Activated CD4-positive, alpha-beta T cell treated with anti-CD3 and anti-CD28 coated beads, Interleukin-2, amount 10 ng/mL, durations not matched to agents 24 days and 14 days (primary cell): ENCODE measurements at regions not wholly inside any gene's neighbourhood (a gene's known extent, or its start where the extent isn't known, plus 50 kb on each side); places are given as distances from the start of the nearest gene placed in this dataset.
"Not testable (repeated sequence)": the region's sequence is repeated elsewhere in the genome, so short reads cannot be mapped to it uniquely, and the experiment has no call there.

Experiments
- DNase-seq: peaks from one replicate; pipeline ENCODE4 v3.0.0; 2022
- H3K27ac Mint-ChIP-seq: one replicate; pipeline ENCODE4 v1.8.0; 2022; ENCODE audit warnings: mild to moderate bottlenecking, mixed read lengths
- H3K27me3 Mint-ChIP-seq: one replicate; pipeline ENCODE4 v1.8.0; 2022; ENCODE audit warnings: mixed read lengths
- H3K36me3 Mint-ChIP-seq: one replicate; pipeline ENCODE4 v1.8.0; 2022; ENCODE audit warnings: low read depth, mild to moderate bottlenecking, mixed read lengths
- H3K4me1 Mint-ChIP-seq: one replicate; pipeline ENCODE4 v1.8.0; 2021; ENCODE audit warnings: mixed read lengths
- H3K4me3 Mint-ChIP-seq: one replicate; pipeline ENCODE4 v1.8.0; 2022; ENCODE audit warnings: mild to moderate bottlenecking, moderate library complexity, mixed read lengths
- H3K9me3 Mint-ChIP-seq: one replicate; pipeline ENCODE4 v1.8.0; 2021; ENCODE audit warnings: mixed read lengths
- intact Hi-C: fragments of 100-400 bp; cut with micrococcal nuclease; formaldehyde crosslinking; loops from one replicate; pipeline ENCODE4 v1.15.1; 2023

- DNase-seq, H3K36me3 Mint-ChIP-seq, H3K4me3 Mint-ChIP-seq, H3K9me3 Mint-ChIP-seq, H3K27ac Mint-ChIP-seq, H3K4me1 Mint-ChIP-seq, intact Hi-C loops: not testable (repeated sequence)
- H3K27me3 Mint-ChIP-seq, result peaks cover 29% of the 10 kb centered on the region
Measured at GRCh38 chr15:66976106-66976640, 89.2 kb upstream of the SMAD3 start.

- DNase-seq, H3K4me3 Mint-ChIP-seq, H3K4me1 Mint-ChIP-seq, H3K36me3 Mint-ChIP-seq, intact Hi-C loops, H3K27ac Mint-ChIP-seq: not testable (repeated sequence)
- H3K27me3 Mint-ChIP-seq, result peaks cover 48% of the 10 kb centered on the region
- peaks cover 15% of the 10 kb centered on the region for H3K9me3 Mint-ChIP-seq
Measured at GRCh38 chr15:66980326-66980725, 85.1 kb upstream of the SMAD3 start.

- Mint-ChIP-seq H3K9me3 (peaks cover 12% of the 10 kb centered on the region), H3K4me1 (no peaks in the 10 kb centered on the region), H3K27me3 (peaks cover 43% of the 10 kb centered on the region), H3K36me3 (no peaks in the 10 kb centered on the region), H3K4me3 (no peak overlapping the region), H3K27ac (no peak overlapping the region)
- intact Hi-C loops, result no loop called here
- no peak for DNase-seq
Measured at GRCh38 chr15:66981771-66982170, 83.6 kb upstream of the SMAD3 start.

GRCh38 chr15:66982250-66982649, 83.2 kb upstream of the SMAD3 start:
- Mint-ChIP-seq H3K4me1 (no peaks in the 10 kb centered on the region), H3K27ac (no peak overlapping the region), H3K4me3 (no peak overlapping the region), H3K9me3 (peaks cover 10% of the 10 kb centered on the region), H3K36me3 (no peaks in the 10 kb centered on the region), H3K27me3 (peaks cover 38% of the 10 kb centered on the region)
- intact Hi-C loops, result no loop called here
- DNase-seq, result no peak

- no peak for DNase-seq
- H3K9me3 Mint-ChIP-seq, result peaks cover 10% of the 10 kb centered on the region
- peaks cover 35% of the 10 kb centered on the region for H3K27me3 Mint-ChIP-seq
- intact Hi-C loops, result no loop called here
- no peaks in the 10 kb centered on the region for H3K36me3 Mint-ChIP-seq
- no peaks in the 10 kb centered on the region for H3K4me1 Mint-ChIP-seq
- H3K4me3 Mint-ChIP-seq, result no peak overlapping the region
- no peak overlapping the region for H3K27ac Mint-ChIP-seq
Measured at GRCh38 chr15:66982816-66983215, 82.6 kb upstream of the SMAD3 start.

- DNase-seq, result no peak
- Mint-ChIP-seq H3K27me3 (peaks cover 39% of the 10 kb centered on the region), H3K27ac (no peak overlapping the region), H3K4me3 (no peak overlapping the region), H3K4me1 (no peaks in the 10 kb centered on the region), H3K9me3 (peaks cover 20% of the 10 kb centered on the region), H3K36me3 (no peaks in the 10 kb centered on the region)
- intact Hi-C loops, result no loop called here
Measured at GRCh38 chr15:66985653-66986052, 79.7 kb upstream of the SMAD3 start.

GRCh38 chr15:66986951-66987350, 78.5 kb upstream of the SMAD3 start:
- Mint-ChIP-seq H3K27me3 (peaks cover 42% of the 10 kb centered on the region), H3K27ac (no peak overlapping the region), H3K4me3 (no peak overlapping the region), H3K9me3 (peaks cover 20% of the 10 kb centered on the region), H3K36me3 (no peaks in the 10 kb centered on the region), H3K4me1 (no peaks in the 10 kb centered on the region)
- no peak for DNase-seq
- intact Hi-C loops, result no loop called here

GRCh38 chr15:66993090-66993489, 72.3 kb upstream of the SMAD3 start:
- DNase-seq, result no peak
- H3K4me3 Mint-ChIP-seq, result no peak overlapping the region
- no peaks in the 10 kb centered on the region for H3K36me3 Mint-ChIP-seq
- H3K27me3 Mint-ChIP-seq, result peaks cover 22% of the 10 kb centered on the region
- H3K4me1 Mint-ChIP-seq, result no peaks in the 10 kb centered on the region
- no peak overlapping the region for H3K27ac Mint-ChIP-seq
- intact Hi-C loops, result no loop called here
- peaks cover 9% of the 10 kb centered on the region for H3K9me3 Mint-ChIP-seq

GRCh38 chr15:66993874-66994696, 71.3 kb upstream of the SMAD3 start:
- no peak for DNase-seq
- Mint-ChIP-seq H3K27ac (no peak overlapping the region), H3K36me3 (no peaks in the 10 kb centered on the region), H3K27me3 (peaks cover 20% of the 10 kb centered on the region), H3K4me3 (no peak overlapping the region), H3K9me3 (peaks cover 10% of the 10 kb centered on the region), H3K4me1 (no peaks in the 10 kb centered on the region)
- intact Hi-C loops, result no loop called here

- Mint-ChIP-seq H3K36me3 (peaks cover 1% of the 10 kb centered on the region), H3K27me3 (peaks cover 14% of the 10 kb centered on the region), H3K4me3 (no peak overlapping the region), H3K4me1 (no peaks in the 10 kb centered on the region), H3K9me3 (peaks cover 4% of the 10 kb centered on the region), H3K27ac (no peak overlapping the region)
- DNase-seq, result no peak
- intact Hi-C loops, result no loop called here
Measured at GRCh38 chr15:66994927-66995656, 70.3 kb upstream of the SMAD3 start.

- Mint-ChIP-seq H3K36me3 (peaks cover 1% of the 10 kb centered on the region), H3K27ac (no peak overlapping the region), H3K9me3 (peaks cover 4% of the 10 kb centered on the region), H3K27me3 (peaks cover 13% of the 10 kb centered on the region), H3K4me3 (no peak overlapping the region), H3K4me1 (no peaks in the 10 kb centered on the region)
- DNase-seq, result no peak
- intact Hi-C loops, result no loop called here
Measured at GRCh38 chr15:66996094-66996493, 69.3 kb upstream of the SMAD3 start.

- DNase-seq, result no peak
- intact Hi-C loops, result no loop called here
- Mint-ChIP-seq H3K27ac (no peak overlapping the region), H3K4me3 (no peak overlapping the region), H3K36me3 (peaks cover 1% of the 10 kb centered on the region), H3K27me3 (peaks cover 11% of the 10 kb centered on the region), H3K9me3 (peaks cover 4% of the 10 kb centered on the region), H3K4me1 (no peaks in the 10 kb centered on the region)
Measured at GRCh38 chr15:66997212-66997611, 68.2 kb upstream of the SMAD3 start.

GRCh38 chr15:66998234-66998633, 67.2 kb upstream of the SMAD3 start:
- H3K27ac Mint-ChIP-seq, H3K36me3 Mint-ChIP-seq, H3K27me3 Mint-ChIP-seq, H3K4me3 Mint-ChIP-seq, DNase-seq, H3K9me3 Mint-ChIP-seq, H3K4me1 Mint-ChIP-seq, intact Hi-C loops: not testable (repeated sequence)
